CD4-positive, CD25-positive, alpha-beta regulatory T cell (primary cell): ENCODE measurements at regions not wholly inside any gene's neighbourhood (a gene's known extent, or its start where the extent isn't known, plus 50 kb on each side); places are given as distances from the start of the nearest gene placed in this dataset.

Experiments
- ATAC-seq, 2 donors: fragments of 150-1000 bp; cut with Tn5 transposase; one replicate each; pipeline ENCODE4 v1.10.0; 2021; ENCODE audit warnings: low read depth in 2 of 2, moderate number of reproducible peaks in 2 of 2, moderate library complexity in 1 of 2
- DNase-seq, 3 donors: peaks; one replicate each; pipeline versions ENCODE4 v3.0.0 to v3.0.0-alpha.2; 2012 to 2022; ENCODE audit warnings: mixed read lengths in 1 of 3
- H3K27ac ChIP-seq: one replicate; pipeline ENCODE4 v1.7.0; 2013; ENCODE audit warnings: mild to moderate bottlenecking, low read length; ENCODE audit not compliant: insufficient read depth, poor library complexity, severe bottlenecking
- H3K27me3 ChIP-seq: one replicate; pipeline ENCODE4 v1.7.0; 2013; ENCODE audit warnings: low read length; ENCODE audit not compliant: control insufficient read depth, insufficient read depth
- H3K36me3 ChIP-seq: one replicate; pipeline ENCODE4 v1.7.0; 2013; ENCODE audit warnings: mild to moderate bottlenecking, low read length, moderate library complexity; ENCODE audit not compliant: control insufficient read depth, insufficient read depth
- H3K4me1 ChIP-seq: 2 replicates; pipeline ENCODE4 v1.7.0; 2013; ENCODE audit warnings: mild to moderate bottlenecking, low read length; ENCODE audit not compliant: insufficient read depth, control insufficient read depth, poor library complexity, severe bottlenecking
- H3K4me3 ChIP-seq: one replicate; pipeline ENCODE4 v1.7.0; 2013; ENCODE audit warnings: low read depth, mild to moderate bottlenecking, low read length, moderate library complexity
- H3K9me3 ChIP-seq, 2 experiments: 1 replicate in 1 of 2; 2 replicates in 1 of 2; pipeline ENCODE4 v1.7.0; 2013; ENCODE audit warnings: low read length in 2 of 2, mild to moderate bottlenecking in 1 of 2, moderate library complexity in 1 of 2; ENCODE audit not compliant: control insufficient read depth in 2 of 2
- H3K27ac Mint-ChIP-seq, 3 donors: one replicate each; pipeline ENCODE4 v1.8.0; 2020 to 2022; ENCODE audit warnings: mild to moderate bottlenecking in 3 of 3, mixed read lengths in 3 of 3, moderate library complexity in 2 of 3
- H3K27me3 Mint-ChIP-seq: one replicate; pipeline ENCODE4 v1.8.0; 2022; ENCODE audit warnings: mild to moderate bottlenecking, mixed read lengths
- H3K36me3 Mint-ChIP-seq: one replicate; pipeline ENCODE4 v1.8.0; 2020; ENCODE audit warnings: mixed read lengths
- H3K4me1 Mint-ChIP-seq, 4 donors: one replicate each; pipeline ENCODE4 v1.8.0; 2020 to 2022; ENCODE audit warnings: mixed read lengths in 4 of 4, mild to moderate bottlenecking in 1 of 4
- H3K4me3 Mint-ChIP-seq, 4 donors: one replicate each; pipeline ENCODE4 v1.8.0; 2020 to 2022; ENCODE audit warnings: mild to moderate bottlenecking in 4 of 4, mixed read lengths in 4 of 4, moderate library complexity in 3 of 4
- H3K9me3 Mint-ChIP-seq, 7 donors: one replicate each; pipeline ENCODE4 v1.8.0; 2020 to 2022; ENCODE audit warnings: mixed read lengths in 7 of 7, mild to moderate bottlenecking in 3 of 7, moderate library complexity in 2 of 7

DNA sequence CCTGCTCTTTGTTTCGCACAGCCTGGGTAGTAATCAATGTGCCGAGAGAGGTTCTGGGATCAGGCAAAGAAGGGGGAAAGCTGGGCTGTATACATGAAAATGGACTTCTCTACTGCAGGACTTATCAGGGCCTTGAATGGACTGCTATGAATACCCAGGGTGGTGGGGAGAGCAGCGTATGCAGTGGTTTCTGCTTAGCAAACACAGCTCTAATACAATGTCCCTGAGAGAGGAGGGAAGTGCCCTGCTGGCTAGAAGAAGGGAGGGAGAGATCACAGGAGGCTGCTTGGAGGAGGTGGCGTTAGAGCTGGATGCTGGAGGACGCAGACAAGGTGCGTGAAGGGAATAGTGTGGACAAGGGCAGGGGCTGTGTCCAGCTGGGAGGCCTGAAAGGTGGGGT is 116.1 kb downstream of the PTPRS start:
- ATAC-seq (no peak), DNase-seq (no peak)
- peaks cover 0 to 8% (median 0%) of the 10 kb centered on the region in 4 donors for H3K4me1 Mint-ChIP-seq
- Histone ChIP-seq H3K4me3 (no peak overlapping the region), H3K4me1 (no peaks in the 10 kb centered on the region), H3K36me3 (no peaks in the 10 kb centered on the region), H3K9me3 (no peaks in the 10 kb centered on the region), H3K27ac (no peak overlapping the region), H3K27me3 (no peaks in the 10 kb centered on the region)
- H3K9me3 Mint-ChIP-seq = no peaks in the 10 kb centered on the region
- H3K27ac Mint-ChIP-seq = no peak overlapping the region
- H3K36me3 Mint-ChIP-seq = no peaks in the 10 kb centered on the region
- no peak overlapping the region for H3K4me3 Mint-ChIP-seq
- H3K27me3 Mint-ChIP-seq = peaks cover 7% of the 10 kb centered on the region

DNA sequence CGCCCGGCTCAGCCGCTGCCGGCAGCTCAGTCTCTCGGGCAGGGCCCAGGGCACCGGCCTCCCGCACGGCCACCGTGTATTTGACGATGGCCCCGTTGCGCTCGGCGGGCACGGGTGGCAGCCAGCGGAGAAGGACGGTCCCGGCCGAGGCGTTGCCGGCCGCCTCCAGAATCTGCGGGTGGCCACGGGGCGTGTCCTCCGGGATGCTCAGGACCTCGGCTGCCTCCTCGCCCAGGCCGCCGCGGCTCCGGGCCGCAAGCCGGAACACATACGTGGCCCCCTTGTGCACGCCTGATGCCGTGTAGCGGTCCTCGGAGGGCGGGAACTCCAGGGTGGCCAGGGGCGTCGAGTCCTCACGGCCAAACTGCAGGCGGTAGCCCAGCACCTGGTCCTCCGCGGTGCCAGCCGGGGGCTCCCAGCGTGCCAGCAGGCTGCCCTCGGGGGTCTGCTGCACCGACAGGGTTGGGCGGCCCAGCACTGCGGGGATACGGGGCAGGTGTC is 117.7 kb downstream of the PTPRS start:
- no peaks in the 10 kb centered on the region for H3K27me3 Mint-ChIP-seq
- H3K4me3 Mint-ChIP-seq = no peak overlapping the region
- no peaks in the 10 kb centered on the region for H3K36me3 Mint-ChIP-seq
- H3K27me3 ChIP-seq = no peaks in the 10 kb centered on the region
- no peaks in the 10 kb centered on the region for H3K4me1 ChIP-seq
- ATAC-seq (no peak), DNase-seq (no peak)
- H3K9me3 ChIP-seq = no peaks in the 10 kb centered on the region
- no peak overlapping the region for H3K27ac Mint-ChIP-seq
- H3K9me3 Mint-ChIP-seq = no peaks in the 10 kb centered on the region
- H3K27ac ChIP-seq = no peak overlapping the region
- H3K4me3 ChIP-seq = no peak overlapping the region
- H3K4me1 Mint-ChIP-seq = no peaks in the 10 kb centered on the region
- H3K36me3 ChIP-seq = no peaks in the 10 kb centered on the region

- Histone ChIP-seq H3K36me3 (no peaks in the 10 kb centered on the region), H3K4me3 (no peak overlapping the region), H3K27ac (no peak overlapping the region), H3K9me3 (no peaks in the 10 kb centered on the region), H3K27me3 (no peaks in the 10 kb centered on the region), H3K4me1 (no peaks in the 10 kb centered on the region)
- DNase-seq (no peak), ATAC-seq (no peak)
- no peaks in the 10 kb centered on the region for H3K4me1 Mint-ChIP-seq
- no peak overlapping the region for H3K4me3 Mint-ChIP-seq
- H3K27me3 Mint-ChIP-seq = no peaks in the 10 kb centered on the region
- H3K36me3 Mint-ChIP-seq = no peaks in the 10 kb centered on the region
- no peak overlapping the region for H3K27ac Mint-ChIP-seq
- no peaks in the 10 kb centered on the region for H3K9me3 Mint-ChIP-seq
These were observed 118.4 kb downstream of the PTPRS start for GRCh38 chr19:5222178-5222577.

- Histone ChIP-seq H3K36me3 (no peaks in the 10 kb centered on the region), H3K4me3 (no peak overlapping the region), H3K27ac (no peak overlapping the region), H3K4me1 (no peaks in the 10 kb centered on the region), H3K27me3 (no peaks in the 10 kb centered on the region), H3K9me3 (no peaks in the 10 kb centered on the region)
- no peak for DNase-seq
- no peak overlapping the region for H3K27ac Mint-ChIP-seq
- no peaks in the 10 kb centered on the region for H3K9me3 Mint-ChIP-seq
- H3K4me1 Mint-ChIP-seq = no peaks in the 10 kb centered on the region
- no peaks in the 10 kb centered on the region for H3K27me3 Mint-ChIP-seq
- H3K4me3 Mint-ChIP-seq = no peak overlapping the region
- H3K36me3 Mint-ChIP-seq = no peaks in the 10 kb centered on the region
- ATAC-seq = no peak
These were observed 119.7 kb downstream of the PTPRS start for GRCh38 chr19:5220866-5221265.

DNA sequence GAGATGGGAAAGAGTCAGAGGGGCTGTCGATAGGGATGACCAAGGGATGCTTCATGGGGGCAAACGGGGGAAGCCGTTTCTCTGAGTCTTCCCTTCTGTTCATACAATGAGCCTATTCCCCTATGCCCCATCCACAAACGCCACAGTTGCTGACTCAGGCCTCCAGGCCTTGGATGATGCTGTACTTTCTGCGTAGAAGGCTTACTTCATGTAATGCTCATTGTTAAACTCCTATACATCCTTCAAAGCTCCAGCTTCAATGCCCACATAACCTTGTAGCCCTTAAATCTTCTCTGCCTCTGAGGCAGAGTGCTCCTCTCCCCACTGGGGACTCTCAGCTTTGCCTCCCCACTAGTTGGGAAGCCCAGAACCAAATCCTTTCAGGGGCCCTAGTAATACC is 120.3 kb downstream of the PTPRS start:
- H3K4me3 Mint-ChIP-seq = no peak overlapping the region
- no peaks in the 10 kb centered on the region for H3K36me3 ChIP-seq
- no peaks in the 10 kb centered on the region for H3K27me3 Mint-ChIP-seq
- no peaks in the 10 kb centered on the region for H3K27me3 ChIP-seq
- H3K9me3 Mint-ChIP-seq = no peaks in the 10 kb centered on the region
- H3K27ac Mint-ChIP-seq = no peak overlapping the region
- ATAC-seq = no peak
- no peaks in the 10 kb centered on the region for H3K36me3 Mint-ChIP-seq
- no peak overlapping the region for H3K27ac ChIP-seq
- no peaks in the 10 kb centered on the region for H3K4me1 ChIP-seq
- DNase-seq = no peak
- H3K4me3 ChIP-seq = no peak overlapping the region
- H3K4me1 Mint-ChIP-seq = no peaks in the 10 kb centered on the region
- H3K9me3 ChIP-seq = no peaks in the 10 kb centered on the region

GRCh38 chr19:5219551-5220304 is 120.9 kb downstream of the PTPRS start:
- H3K9me3 Mint-ChIP-seq = no peaks in the 10 kb centered on the region
- no peaks in the 10 kb centered on the region for H3K4me1 Mint-ChIP-seq
- H3K27me3 Mint-ChIP-seq = no peaks in the 10 kb centered on the region
- H3K36me3 Mint-ChIP-seq = no peaks in the 10 kb centered on the region
- no peak for DNase-seq
- Histone ChIP-seq H3K36me3 (no peaks in the 10 kb centered on the region), H3K4me3 (no peak overlapping the region), H3K4me1 (no peaks in the 10 kb centered on the region), H3K27me3 (no peaks in the 10 kb centered on the region), H3K9me3 (no peaks in the 10 kb centered on the region), H3K27ac (no peak overlapping the region)
- no peak for ATAC-seq
- no peak overlapping the region for H3K4me3 Mint-ChIP-seq
- H3K27ac Mint-ChIP-seq = peak overlapping the region in 1 of 3 donors; percentile 38

DNA sequence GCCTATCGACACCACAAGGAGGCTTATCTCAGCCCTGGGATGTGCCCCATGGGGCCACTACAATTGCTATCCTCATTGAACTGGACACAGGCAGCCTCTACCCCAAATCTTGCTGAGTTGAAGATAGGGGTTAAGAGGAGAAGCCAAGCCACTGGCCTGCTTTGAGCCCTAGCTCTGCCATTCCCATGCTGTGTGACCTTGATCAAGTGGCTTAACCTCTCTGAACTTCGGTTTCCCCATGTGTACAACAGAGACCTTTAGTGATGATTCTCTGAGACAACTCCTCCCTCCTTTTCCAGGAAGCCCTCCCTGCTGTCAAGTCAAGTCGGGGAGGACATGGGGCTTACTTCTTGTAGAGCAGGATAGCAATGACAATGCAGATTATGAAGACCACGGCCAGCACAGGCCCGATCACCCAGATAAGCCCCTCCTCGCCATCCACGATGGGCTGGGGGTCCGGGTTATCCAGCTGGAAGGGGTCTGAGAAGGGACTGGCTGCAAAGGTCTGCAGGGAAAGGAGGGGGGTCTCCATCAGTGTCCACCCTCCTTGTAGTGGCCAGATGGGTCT is 121.6 kb downstream of the PTPRS start:
- H3K27me3 ChIP-seq = no peaks in the 10 kb centered on the region
- H3K36me3 ChIP-seq = no peaks in the 10 kb centered on the region
- H3K36me3 Mint-ChIP-seq = no peaks in the 10 kb centered on the region
- H3K4me1 Mint-ChIP-seq = no peaks in the 10 kb centered on the region
- ATAC-seq (no peak), DNase-seq (no peak)
- H3K27me3 Mint-ChIP-seq = no peaks in the 10 kb centered on the region
- H3K9me3 ChIP-seq = no peaks in the 10 kb centered on the region
- H3K27ac ChIP-seq = no peak overlapping the region
- no peak overlapping the region for H3K4me3 Mint-ChIP-seq
- no peaks in the 10 kb centered on the region for H3K4me1 ChIP-seq
- H3K4me3 ChIP-seq = no peak overlapping the region
- H3K27ac Mint-ChIP-seq = no peak overlapping the region
- no peaks in the 10 kb centered on the region for H3K9me3 Mint-ChIP-seq

- H3K27ac ChIP-seq = no peak overlapping the region
- no peak overlapping the region for H3K4me3 ChIP-seq
- DNase-seq = no peak
- H3K4me1 ChIP-seq = no peaks in the 10 kb centered on the region
- H3K36me3 Mint-ChIP-seq = no peaks in the 10 kb centered on the region
- no peaks in the 10 kb centered on the region for H3K4me1 Mint-ChIP-seq
- H3K9me3 ChIP-seq = no peaks in the 10 kb centered on the region
- no peak for ATAC-seq
- H3K4me3 Mint-ChIP-seq = no peak overlapping the region
- no peaks in the 10 kb centered on the region for H3K9me3 Mint-ChIP-seq
- H3K27me3 Mint-ChIP-seq = no peaks in the 10 kb centered on the region
- H3K27me3 ChIP-seq = no peaks in the 10 kb centered on the region
- no peaks in the 10 kb centered on the region for H3K36me3 ChIP-seq
- H3K27ac Mint-ChIP-seq = no peak overlapping the region
These were observed 122.3 kb downstream of the PTPRS start for GRCh38 chr19:5218255-5218855.
